ENCODE measurements at regions not wholly inside any gene's neighbourhood (a gene's known extent, or its start where the extent isn't known, plus 50 kb on each side); places are given as distances from the start of the nearest gene placed in this dataset.

- no peak overlapping the region for H3K4me2 ChIP-seq (ENCODE audit: insufficient read depth, insufficient read length, low read length)
- H3T11ph ChIP-seq (ENCODE audit: low read length) = no peak overlapping the region
- Mint-ChIP-seq H3K36me3 (ENCODE audit: insufficient read depth in 1 of 3, low read depth in 3 of 3) (no peaks in the 10 kb centered on the region), H3K9me3 (no peaks in the 10 kb centered on the region), H3K4me3 (no peak overlapping the region), H3K27ac (no peak overlapping the region), H3K27me3 (ENCODE audit: low read depth) (no peaks in the 10 kb centered on the region), H3K4me1 (peaks cover 6 to 15% of the 10 kb centered on the region in 2 experiments)
- no peak overlapping the region for H3K56ac ChIP-seq (ENCODE audit: insufficient read length, low read depth, low read length)
- H4K8ac ChIP-seq (replicated peaks; ENCODE audit: insufficient read length, low read depth, low read length) = no peak overlapping the region
- no peak for DNase-seq
- H3K9me3 ChIP-seq (ENCODE audit: control insufficient read depth, low read depth, low read length) = no peaks in the 10 kb centered on the region
- H2AFZ ChIP-seq (ENCODE audit: low read length) = no peak overlapping the region
- H3K79me1 ChIP-seq (ENCODE audit: insufficient read depth, low read depth, low read length, poor library complexity, severe bottlenecking) = no peaks in the 10 kb centered on the region
- no peak overlapping the region for H3K18ac ChIP-seq (ENCODE audit: insufficient read length, low read depth, low read length)
- no peaks in the 10 kb centered on the region for H4K20me1 ChIP-seq (ENCODE audit: control insufficient read depth, insufficient read depth, insufficient read length)
- no peak overlapping the region for H2BK12ac ChIP-seq (ENCODE audit: insufficient read length, low read depth, low read length)
- no peak overlapping the region for H4K91ac ChIP-seq (ENCODE audit: insufficient read length, low read depth, low read length)
- no peak overlapping the region for H4K5ac ChIP-seq (ENCODE audit: insufficient read length, low read depth, low read length)
- no peak overlapping the region for H2BK120ac ChIP-seq (ENCODE audit: low read depth, low read length, poor library complexity, severe bottlenecking)
- no peak overlapping the region for H2BK20ac ChIP-seq (ENCODE audit: low read depth, low read length, poor library complexity, severe bottlenecking)
- no peak overlapping the region for H3K23ac ChIP-seq (ENCODE audit: insufficient read length, low read depth, low read length)
- no peaks in the 10 kb centered on the region for H3K27me3 ChIP-seq (ENCODE audit: insufficient read depth, low read length)
- no peak overlapping the region for H3K4ac ChIP-seq (ENCODE audit: low read depth, low read length)
- H3K23me2 ChIP-seq (ENCODE audit: insufficient read length, low read depth, low read length, poor library complexity, severe bottlenecking) = no peaks in the 10 kb centered on the region
- TF ChIP-seq CTCF (conservative IDR thresholded peaks at IDR 0.05) = no peak
- no peak overlapping the region for H3K9ac ChIP-seq (ENCODE audit: extremely low read depth, insufficient read length, low read length)
- H3K79me2 ChIP-seq (ENCODE audit: insufficient read depth, low read length) = no peaks in the 10 kb centered on the region
- no peak overlapping the region for H2BK5ac ChIP-seq (ENCODE audit: insufficient read length, low read length)
- no peaks in the 10 kb centered on the region for H3K4me1 ChIP-seq (ENCODE audit: insufficient read depth, low read length)
- H2BK15ac ChIP-seq (ENCODE audit: low read depth, low read length) = no peak overlapping the region
- no peak overlapping the region for H2AK5ac ChIP-seq (ENCODE audit: insufficient read length, low read length)
- no peak overlapping the region for H3K27ac ChIP-seq (ENCODE audit: insufficient read length, low read depth, low read length)
- no peak overlapping the region for H3K14ac ChIP-seq (ENCODE audit: insufficient read depth, low read length)
Measured at GRCh38 chr5:84680908-84681307, 296.2 kb upstream of the EDIL3 start.
